GM23338 (cell line): ENCODE measurements at regions not wholly inside any gene's neighbourhood (a gene's known extent, or its start where the extent isn't known, plus 50 kb on each side); places are given as distances from the start of the nearest gene placed in this dataset.

Source experiments
- ATAC-seq: fragments of 200-7000 bp; cut with Tn5 transposase; 3 replicates; pipeline ENCODE4 v1.9.1; 2020
- DNase-seq: peaks from one replicate; pipeline ENCODE4 v3.0.0-alpha.2; 2015; ENCODE audit warnings: low spot score
- H2AFZ ChIP-seq: fragments of 200-600 bp; sonication (generic); 2 replicates; pipeline ENCODE4 v1.8.0; 2016; ENCODE audit warnings: antibody characterized with exemption, mild to moderate bottlenecking, moderate library complexity
- H3F3A ChIP-seq: fragments of 200-600 bp; sonication (generic); replicated peaks from 2 replicates; pipeline ENCODE4 v1.8.0; 2017; ENCODE audit warnings: antibody characterized with exemption, mixed run types, low read depth
- H3K27ac ChIP-seq: fragments of 200-600 bp; sonication (generic); 2 replicates; pipeline ENCODE4 v1.6.1; 2016; ENCODE audit warnings: low read depth
- H3K27me3 ChIP-seq: fragments of 200-600 bp; sonication (generic); 2 replicates; pipeline ENCODE4 v1.8.0; 2016; ENCODE audit warnings: mild to moderate bottlenecking, mixed run types, moderate library complexity; ENCODE audit not compliant: insufficient read depth
- H3K36me3 ChIP-seq: fragments of 200-600 bp; sonication (generic); 2 replicates; pipeline ENCODE4 v1.8.0; 2016; ENCODE audit warnings: mild to moderate bottlenecking; ENCODE audit not compliant: insufficient read depth
- H3K4me1 ChIP-seq: fragments of 200-600 bp; sonication (generic); 2 replicates; pipeline ENCODE4 v1.8.0; 2016; ENCODE audit warnings: mild to moderate bottlenecking, moderate library complexity; ENCODE audit not compliant: insufficient read depth
- H3K4me2 ChIP-seq: fragments of 200-600 bp; sonication (generic); 2 replicates; pipeline ENCODE4 v1.7.1; 2017; ENCODE audit warnings: mixed run types
- H3K4me3 ChIP-seq: fragments of 200-600 bp; sonication (generic); 2 replicates; pipeline ENCODE4 v1.6.1; 2016; ENCODE audit warnings: mixed run types
- H3K79me2 ChIP-seq: fragments of 200-600 bp; sonication (generic); replicated peaks from 2 replicates; pipeline ENCODE4 v1.8.0; 2017; ENCODE audit warnings: mild to moderate bottlenecking; ENCODE audit not compliant: insufficient read depth
- H3K9me2 ChIP-seq: fragments of 200-600 bp; sonication (generic); 2 replicates; pipeline ENCODE4 v1.8.0; 2017; ENCODE audit not compliant: insufficient read depth
- H4K20me1 ChIP-seq: fragments of 200-600 bp; sonication (generic); replicated peaks from 2 replicates; pipeline ENCODE4 v1.8.0; 2017; ENCODE audit warnings: mild to moderate bottlenecking; ENCODE audit not compliant: insufficient read depth
- H3K27ac Mint-ChIP-seq: 2 replicates; pipeline ENCODE4 v1.8.0; 2020; ENCODE audit warnings: inconsistent platforms, mild to moderate bottlenecking, moderate library complexity, mixed read lengths
- H3K27me3 Mint-ChIP-seq: 3 replicates; pipeline ENCODE4 v1.8.0; 2022; ENCODE audit warnings: low read depth, mild to moderate bottlenecking, moderate library complexity, mixed read lengths, inconsistent platforms; ENCODE audit not compliant: insufficient read depth, poor library complexity
- H3K36me3 Mint-ChIP-seq: 3 replicates; pipeline ENCODE4 v1.8.0; 2021; ENCODE audit warnings: low read depth, mild to moderate bottlenecking, inconsistent platforms, moderate library complexity, mixed read lengths
- H3K4me1 Mint-ChIP-seq: 3 replicates; pipeline ENCODE4 v1.8.0; 2020; ENCODE audit warnings: mild to moderate bottlenecking, inconsistent platforms, mixed read lengths
- H3K4me3 Mint-ChIP-seq: 3 replicates; pipeline ENCODE4 v1.8.0; 2021; ENCODE audit warnings: moderate library complexity, mild to moderate bottlenecking, inconsistent platforms, mixed read lengths
- H3K9me3 Mint-ChIP-seq: 3 replicates; pipeline ENCODE4 v1.8.0; 2020; ENCODE audit warnings: moderate library complexity, mild to moderate bottlenecking, inconsistent platforms, mixed read lengths
- CREB1 ChIP-seq: fragments of 250-450 bp; sonication (Bioruptor Pico); IDR thresholded peaks from 2 replicates; pipeline ENCODE4 v1.5.0; 2020; ENCODE audit warnings: low read depth, mild to moderate bottlenecking, moderate library complexity
- CTCF ChIP-seq, 2 experiments: fragments of 200-600 bp in 1 of 2; sonication (generic) in 1 of 2; conservative IDR thresholded peaks; 2 replicates each; pipeline versions ENCODE4 v1.5.1 to v1.6.1; 2016 to 2017; ENCODE audit warnings: antibody characterized with exemption in 2 of 2, low read depth in 2 of 2, mild to moderate bottlenecking in 2 of 2, moderate library complexity in 1 of 2
- ETS1 ChIP-seq: IDR thresholded peaks from 2 replicates; pipeline ENCODE4 v1.6.1; 2016; ENCODE audit warnings: antibody characterized with exemption
- EZH2phosphoT487 ChIP-seq: fragments of 200-600 bp; sonication (generic); IDR thresholded peaks from one replicate; pipeline ENCODE4 v1.8.1; 2018; ENCODE audit warnings: antibody characterized with exemption; ENCODE audit not compliant: unreplicated experiment
- JUNB ChIP-seq: IDR thresholded peaks from one replicate; pipeline ENCODE4 v1.6.1; 2016; ENCODE audit warnings: antibody characterized with exemption; ENCODE audit not compliant: unreplicated experiment
- REST ChIP-seq: IDR thresholded peaks from one replicate; pipeline ENCODE4 v1.6.1; 2018; ENCODE audit warnings: antibody characterized with exemption; ENCODE audit not compliant: unreplicated experiment
- STAT1 ChIP-seq: IDR thresholded peaks from one replicate; pipeline ENCODE4 v1.6.1; 2016; ENCODE audit warnings: antibody characterized with exemption; ENCODE audit not compliant: unreplicated experiment
- ZNF331 ChIP-seq: fragments of 250-450 bp; sonication (Bioruptor Pico); IDR thresholded peaks from 2 replicates; pipeline ENCODE4 v1.5.0; 2020; ENCODE audit warnings: low read depth, mild to moderate bottlenecking, moderate library complexity
- ZNF462 ChIP-seq: fragments of 250-450 bp; sonication (Bioruptor Pico); IDR thresholded peaks from 2 replicates; pipeline ENCODE4 v1.5.0; 2020; ENCODE audit warnings: mild to moderate bottlenecking, moderate library complexity

- Histone ChIP-seq H3K36me3 (no peaks in the 10 kb centered on the region), H2AFZ (no peak overlapping the region), H3F3A (no peaks in the 10 kb centered on the region), H3K79me2 (no peaks in the 10 kb centered on the region), H3K4me2 (no peak overlapping the region), H3K4me3 (no peak overlapping the region), H3K27me3 (no peaks in the 10 kb centered on the region), H4K20me1 (no peaks in the 10 kb centered on the region), H3K4me1 (peaks cover 15% of the 10 kb centered on the region), H3K9me2 (no peaks in the 10 kb centered on the region), H3K27ac (no peak overlapping the region)
- no peaks in the 10 kb centered on the region; the same call in 2 of the 3 replicates for H3K9me3 Mint-ChIP-seq
- TF ChIP-seq STAT1: no peak
- TF ChIP-seq CREB1 (CRISPR knock-in tag): no peak
- no peak for TF ChIP-seq CTCF (conservative IDR thresholded peaks at IDR 0.05; ENCODE audit: low read depth in 2 of 2)
- no peak for TF ChIP-seq JUNB
- no peak overlapping the region for H3K4me3 Mint-ChIP-seq
- DNase-seq (no peak), ATAC-seq (no peak)
- H3K27ac Mint-ChIP-seq: no peak overlapping the region
- peaks cover 14% of the 10 kb centered on the region for H3K27me3 Mint-ChIP-seq
- H3K36me3 Mint-ChIP-seq: no peaks in the 10 kb centered on the region
- peaks cover 17% of the 10 kb centered on the region for H3K4me1 Mint-ChIP-seq
Observed at GRCh38 chr17:77572851-77573250, 385.7 kb upstream of the TNRC6C start.

GRCh38 chr17:77577491-77577890, 381.0 kb upstream of the TNRC6C start:
- ATAC-seq: no peak
- H3K4me3 Mint-ChIP-seq: no peak overlapping the region
- H3K27me3 Mint-ChIP-seq: peaks cover 2% of the 10 kb centered on the region
- TF ChIP-seq ZNF462 (no peak), JUNB (no peak), EZH2phosphoT487 (no peak), ZNF331 (no peak), ETS1 (no peak), REST (no peak)

More at GRCh38 chr17:77577491-77577890, 381.0 kb upstream of the TNRC6C start:
- Mint-ChIP-seq H3K27ac (no peak overlapping the region), H3K36me3 (no peaks in the 10 kb centered on the region), H3K4me1 (peaks cover 3% of the 10 kb centered on the region), H3K9me3 (peaks cover 6% of the 10 kb centered on the region; the same call in 2 of the 3 replicates)
- Histone ChIP-seq H3K9me2 (no peaks in the 10 kb centered on the region), H3K4me2 (no peak overlapping the region), H2AFZ (no peak overlapping the region), H3K4me1 (no peaks in the 10 kb centered on the region), H3K36me3 (no peaks in the 10 kb centered on the region), H3K79me2 (no peaks in the 10 kb centered on the region), H3K4me3 (no peak overlapping the region), H4K20me1 (no peaks in the 10 kb centered on the region), H3K27ac (no peak overlapping the region), H3F3A (no peaks in the 10 kb centered on the region), H3K27me3 (no peaks in the 10 kb centered on the region)
- no peak for DNase-seq
